H9 (cell line): ENCODE measurements at regions not wholly inside any gene's neighbourhood (a gene's known extent, or its start where the extent isn't known, plus 50 kb on each side); places are given as distances from the start of the nearest gene placed in this dataset.

ENCODE experiments used
- DNase-seq: peaks from one replicate; pipeline ENCODE4 v3.0.0-alpha.2; 2017
- H2AFZ ChIP-seq: one replicate; pipeline ENCODE4 v1.6.1; 2013; ENCODE audit warnings: mild to moderate bottlenecking, low read length, control low read depth, moderate library complexity
- H2AK5ac ChIP-seq: 2 replicates; pipeline ENCODE4 v1.6.1; 2013; ENCODE audit warnings: low read length, control low read depth, mixed read lengths; ENCODE audit not compliant: insufficient read length
- H2BK120ac ChIP-seq: one replicate; pipeline ENCODE4 v1.6.1; 2013; ENCODE audit warnings: low read depth, mild to moderate bottlenecking, low read length, control low read depth, inconsistent platforms; ENCODE audit not compliant: poor library complexity, severe bottlenecking
- H2BK12ac ChIP-seq: 2 replicates; pipeline ENCODE4 v1.6.1; 2013; ENCODE audit warnings: low read length, control low read depth, mixed read lengths, low read depth; ENCODE audit not compliant: insufficient read length
- H2BK15ac ChIP-seq: 2 replicates; pipeline ENCODE4 v1.6.1; 2013; ENCODE audit warnings: low read depth, low read length, control low read depth
- H2BK20ac ChIP-seq: one replicate; pipeline ENCODE4 v1.6.1; 2013; ENCODE audit warnings: low read depth, mild to moderate bottlenecking, low read length, control low read depth, inconsistent platforms; ENCODE audit not compliant: poor library complexity, severe bottlenecking
- H2BK5ac ChIP-seq: 2 replicates; pipeline ENCODE4 v1.6.1; 2013; ENCODE audit warnings: low read length, control low read depth, mixed read lengths; ENCODE audit not compliant: insufficient read length
- H3K14ac ChIP-seq: 2 replicates; pipeline ENCODE4 v1.6.1; 2013; ENCODE audit warnings: low read length, control low read depth; ENCODE audit not compliant: insufficient read depth
- H3K18ac ChIP-seq: 2 replicates; pipeline ENCODE4 v1.6.1; 2013; ENCODE audit warnings: low read depth, mild to moderate bottlenecking, mixed read lengths, low read length, control low read depth; ENCODE audit not compliant: insufficient read length
- H3K23ac ChIP-seq: 2 replicates; pipeline ENCODE4 v1.6.1; 2013; ENCODE audit warnings: low read length, control low read depth, mixed read lengths, low read depth; ENCODE audit not compliant: insufficient read length
- H3K23me2 ChIP-seq: 2 replicates; pipeline ENCODE4 v1.6.1; 2013; ENCODE audit warnings: low read depth, mild to moderate bottlenecking, mixed read lengths, low read length, control low read depth; ENCODE audit not compliant: insufficient read length, poor library complexity, severe bottlenecking
- H3K27ac ChIP-seq: 2 replicates; pipeline ENCODE4 v1.5.1; 2013; ENCODE audit warnings: low read length, control low read depth, mixed read lengths, low read depth; ENCODE audit not compliant: insufficient read length
- H3K27me3 ChIP-seq: 2 replicates; pipeline ENCODE4 v1.6.1; 2013; ENCODE audit warnings: low read length, control low read depth, inconsistent platforms; ENCODE audit not compliant: insufficient read depth
- H3K4ac ChIP-seq: 2 replicates; pipeline ENCODE4 v1.6.1; 2013; ENCODE audit warnings: low read depth, mild to moderate bottlenecking, control low read depth, inconsistent platforms, low read length, moderate library complexity
- H3K4me1 ChIP-seq: 2 replicates; pipeline ENCODE4 v1.6.1; 2013; ENCODE audit warnings: low read length, control low read depth, inconsistent platforms; ENCODE audit not compliant: insufficient read depth
- H3K4me2 ChIP-seq: 2 replicates; pipeline ENCODE4 v1.6.1; 2013; ENCODE audit warnings: low read length, control low read depth, mixed read lengths; ENCODE audit not compliant: insufficient read length, insufficient read depth
- H3K56ac ChIP-seq: 2 replicates; pipeline ENCODE4 v1.6.1; 2013; ENCODE audit warnings: low read depth, mild to moderate bottlenecking, mixed read lengths, low read length, control low read depth; ENCODE audit not compliant: insufficient read length
- H3K79me1 ChIP-seq: 2 replicates; pipeline ENCODE4 v1.6.1; 2013; ENCODE audit warnings: low read depth, mild to moderate bottlenecking, moderate library complexity, low read length, control low read depth, inconsistent platforms; ENCODE audit not compliant: insufficient read depth, poor library complexity, severe bottlenecking
- H3K79me2 ChIP-seq: 2 replicates; pipeline ENCODE4 v1.6.1; 2013; ENCODE audit warnings: low read length, control low read depth, inconsistent platforms; ENCODE audit not compliant: insufficient read depth
- H3K9ac ChIP-seq: 2 replicates; pipeline ENCODE4 v1.6.1; 2013; ENCODE audit warnings: low read length, control low read depth, mixed read lengths; ENCODE audit not compliant: insufficient read length; ENCODE audit errors: extremely low read depth
- H3K9me3 ChIP-seq: one replicate; pipeline ENCODE4 v1.6.1; 2013; ENCODE audit warnings: low read depth, low read length, inconsistent platforms; ENCODE audit not compliant: control insufficient read depth
- H3T11ph ChIP-seq: one replicate; pipeline ENCODE4 v1.6.1; 2013; ENCODE audit warnings: mild to moderate bottlenecking, low read length, control low read depth, inconsistent platforms
- H4K20me1 ChIP-seq: one replicate; pipeline ENCODE4 v1.6.1; 2013; ENCODE audit not compliant: control insufficient read depth, insufficient read length, insufficient read depth
- H4K5ac ChIP-seq: 2 replicates; pipeline ENCODE4 v1.6.1; 2013; ENCODE audit warnings: low read depth, mild to moderate bottlenecking, mixed read lengths, low read length, control low read depth; ENCODE audit not compliant: insufficient read length
- H4K8ac ChIP-seq: replicated peaks from 2 replicates; pipeline ENCODE4 v1.6.1; 2013; ENCODE audit warnings: low read length, control low read depth, mixed read lengths, low read depth; ENCODE audit not compliant: insufficient read length
- H4K91ac ChIP-seq: 2 replicates; pipeline ENCODE4 v1.6.1; 2013; ENCODE audit warnings: low read depth, mild to moderate bottlenecking, moderate library complexity, mixed read lengths, low read length, control low read depth; ENCODE audit not compliant: insufficient read length
- H3K27ac Mint-ChIP-seq, 3 experiments: 2 replicates in 2 of 3; 3 replicates in 1 of 3; pipeline ENCODE4 v1.8.0; 2020 to 2021; ENCODE audit warnings: mixed read lengths in 3 of 3, mild to moderate bottlenecking in 1 of 3, moderate library complexity in 1 of 3
- H3K27me3 Mint-ChIP-seq: 2 replicates; pipeline ENCODE4 v1.8.0; 2021; ENCODE audit warnings: low read depth, mild to moderate bottlenecking, moderate library complexity, mixed read lengths
- H3K36me3 Mint-ChIP-seq, 3 experiments: 2 replicates in 2 of 3; 3 replicates in 1 of 3; pipeline ENCODE4 v1.8.0; 2020 to 2021; ENCODE audit warnings: low read depth in 3 of 3, mixed read lengths in 3 of 3; ENCODE audit not compliant: insufficient read depth in 1 of 3
- H3K4me1 Mint-ChIP-seq, 2 experiments: 2 replicates each; pipeline ENCODE4 v1.8.0; 2020; ENCODE audit warnings: mixed read lengths in 2 of 2
- H3K4me3 Mint-ChIP-seq, 2 experiments: 2 replicates in 1 of 2; 3 replicates in 1 of 2; pipeline ENCODE4 v1.8.0; 2020 to 2021; ENCODE audit warnings: mild to moderate bottlenecking in 2 of 2, mixed read lengths in 2 of 2, moderate library complexity in 1 of 2
- H3K9me3 Mint-ChIP-seq, 2 experiments: 2 replicates in 1 of 2; 3 replicates in 1 of 2; pipeline ENCODE4 v1.8.0; 2020; ENCODE audit warnings: mild to moderate bottlenecking in 2 of 2, mixed read lengths in 2 of 2, moderate library complexity in 1 of 2
- CTCF ChIP-seq: fragments of 200-600 bp; sonication (generic); conservative IDR thresholded peaks from 3 replicates; pipeline ENCODE4 v1.8.0; 2021; ENCODE audit warnings: antibody characterized with exemption, mild to moderate bottlenecking
- WGBS: extraction: QIAGEN DNeasy Blood & Tissue Kit; methylation state at CpG from one replicate; pipeline ENCODE4 v1.1.7; 2013; ENCODE audit warnings: missing lambda C conversion rate, low lambda C conversion rate, mixed read lengths; ENCODE audit not compliant: insufficient read length; ENCODE audit errors: extremely low coverage; 5-methylcytosine and 5-hydroxymethylcytosine counted together

GRCh38 chr20:51918561-51918960 lies 116.2 kb upstream of the SALL4 start:
- Histone ChIP-seq H3K27ac (no peak overlapping the region), H3K9me3 (no peaks in the 10 kb centered on the region), H3K56ac (no peak overlapping the region), H3K23ac (no peak overlapping the region), H2AFZ (no peak overlapping the region), H2AK5ac (no peak overlapping the region), H3K4me1 (no peaks in the 10 kb centered on the region), H2BK12ac (no peak overlapping the region), H3K4ac (no peak overlapping the region), H3K27me3 (no peaks in the 10 kb centered on the region), H3K9ac (no peak overlapping the region), H3K14ac (no peak overlapping the region), H4K5ac (no peak overlapping the region), H3K4me2 (no peak overlapping the region), H2BK5ac (no peak overlapping the region), H2BK20ac (no peak overlapping the region), H2BK120ac (no peak overlapping the region), H3K18ac (no peak overlapping the region), H3K23me2 (no peaks in the 10 kb centered on the region), H3K79me2 (no peaks in the 10 kb centered on the region), H4K20me1 (no peaks in the 10 kb centered on the region), H3K79me1 (no peaks in the 10 kb centered on the region), H4K91ac (no peak overlapping the region), H2BK15ac (no peak overlapping the region), H4K8ac (no peak overlapping the region), H3T11ph (no peak overlapping the region)
- H3K27ac Mint-ChIP-seq: no peak overlapping the region
- H3K27me3 Mint-ChIP-seq: no peaks in the 10 kb centered on the region
- no peak overlapping the region for H3K4me3 Mint-ChIP-seq
- H3K9me3 Mint-ChIP-seq: no peaks in the 10 kb centered on the region; a peak in 1 of 5 replicates
- H3K36me3 Mint-ChIP-seq: no peaks in the 10 kb centered on the region
- no peak for DNase-seq
- no peak for TF ChIP-seq CTCF
- peaks cover 18 to 19% of the 10 kb centered on the region in 2 experiments for H3K4me1 Mint-ChIP-seq
- no CpG with 5 or more reads among the region's 7 CpGs for WGBS
